CD4-positive, alpha-beta T cell (primary cell): ENCODE measurements at regions not wholly inside any gene's neighbourhood (a gene's known extent, or its start where the extent isn't known, plus 50 kb on each side); places are given as distances from the start of the nearest gene placed in this dataset.
"Not testable (repeated sequence)": the region's sequence is repeated elsewhere in the genome, so short reads cannot be mapped to it uniquely, and the experiment has no call there.

Source experiments
- ATAC-seq: fragments of 200-7000 bp; cut with Tn5 transposase; one replicate; pipeline ENCODE4 v1.10.0; 2022; ENCODE audit warnings: mild to moderate bottlenecking; ENCODE audit not compliant: poor library complexity
- CTCF ChIA-PET: fragments of 350-600 bp; sonication (Branson Sonifier 250); formaldehyde crosslinking; loops from one replicate; lab custom pipeline; 2021; ENCODE audit warnings: antibody characterized with exemption, inconsistent platforms; lab: Charles Lee
- POLR2A ChIA-PET: fragments of 350-600 bp; sonication (Branson Sonifier 250); formaldehyde crosslinking; loops from one replicate; lab custom pipeline; 2021; ENCODE audit warnings: antibody characterized with exemption, inconsistent platforms; lab: Charles Lee
- DNase-seq, 14 experiments: peaks; one replicate each; pipeline ENCODE4 v3.0.0-alpha.2; 2013 to 2020; ENCODE audit warnings: mixed read lengths in 2 of 14
- H3K27ac ChIP-seq, 2 donors: one replicate each; pipeline versions ENCODE4 v1.5.1 to v1.7.0; 2013; ENCODE audit warnings: low read length in 2 of 2, low read depth in 1 of 2, mild to moderate bottlenecking in 1 of 2
- H3K27me3 ChIP-seq, 2 experiments: 1 replicate in 1 of 2; 2 replicates in 1 of 2; pipeline versions ENCODE4 v1.6.1 to v1.7.0; 2013; ENCODE audit warnings: low read length in 2 of 2, control low read depth in 1 of 2, mild to moderate bottlenecking in 1 of 2, moderate library complexity in 1 of 2; ENCODE audit not compliant: insufficient read depth in 2 of 2, control insufficient read depth in 1 of 2
- H3K36me3 ChIP-seq: one replicate; pipeline ENCODE4 v1.6.1; 2013; ENCODE audit warnings: low read length, control low read depth; ENCODE audit not compliant: insufficient read depth
- H3K4me1 ChIP-seq: one replicate; pipeline ENCODE4 v1.6.1; 2013; ENCODE audit warnings: low read length, control low read depth; ENCODE audit not compliant: insufficient read depth
- H3K4me3 ChIP-seq: one replicate; pipeline ENCODE4 v1.5.1; 2013; ENCODE audit warnings: mild to moderate bottlenecking, low read length, moderate library complexity
- H3K9me3 ChIP-seq, 2 experiments: 1 replicate in 1 of 2; 2 replicates in 1 of 2; pipeline versions ENCODE4 v1.6.1 to v1.7.0; 2013; ENCODE audit warnings: low read length in 2 of 2, mild to moderate bottlenecking in 2 of 2, control low read depth in 1 of 2, moderate library complexity in 1 of 2; ENCODE audit not compliant: control insufficient read depth in 1 of 2, insufficient read depth in 1 of 2
- H3K27ac Mint-ChIP-seq: one replicate; pipeline ENCODE4 v1.8.0; 2020; ENCODE audit warnings: mixed read lengths
- H3K27me3 Mint-ChIP-seq: one replicate; pipeline ENCODE4 v1.8.0; 2021; ENCODE audit warnings: mixed read lengths
- H3K36me3 Mint-ChIP-seq: one replicate; pipeline ENCODE4 v1.8.0; 2021; ENCODE audit warnings: low read depth, mixed read lengths
- H3K4me1 Mint-ChIP-seq: one replicate; pipeline ENCODE4 v1.8.0; 2021; ENCODE audit warnings: low read depth, mixed read lengths
- H3K4me3 Mint-ChIP-seq: one replicate; pipeline ENCODE4 v1.8.0; 2020; ENCODE audit warnings: mild to moderate bottlenecking, mixed read lengths
- H3K9me3 Mint-ChIP-seq: one replicate; pipeline ENCODE4 v1.8.0; 2020; ENCODE audit warnings: mixed read lengths
- intact Hi-C, 2 experiments: fragments of 100-400 bp; cut with DNase I in 1 of 2; cut with micrococcal nuclease in 1 of 2; formaldehyde crosslinking; loops; one replicate each; pipeline versions ENCODE4 v1.15.1 to v1.9.0; 2023 to 2025; cut with DNase I, micrococcal nuclease

DNA sequence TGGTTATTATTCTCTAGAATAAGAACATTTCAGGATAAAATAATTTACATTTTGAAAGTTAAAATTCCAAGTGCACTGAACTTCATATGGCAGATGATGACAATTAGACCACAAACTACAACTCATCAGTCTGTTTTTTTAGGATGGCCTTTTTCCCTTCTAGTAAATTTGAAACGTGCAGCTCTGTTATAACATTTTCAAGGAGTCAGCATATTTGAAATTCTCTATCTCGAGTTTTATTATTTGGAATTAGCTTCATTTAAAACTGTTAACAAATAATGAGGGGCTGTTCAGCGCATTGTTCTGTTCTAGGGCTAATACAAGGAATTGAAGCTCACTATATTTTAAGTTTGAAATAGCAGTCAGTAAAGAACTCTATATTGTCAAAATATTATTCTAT, 176.9 kb downstream of the ZNF37A start:
- H3K36me3 ChIP-seq, H3K4me3 ChIP-seq, POLR2A ChIA-PET, H3K4me1 Mint-ChIP-seq, H3K27me3 Mint-ChIP-seq, ATAC-seq, H3K9me3 ChIP-seq, H3K36me3 Mint-ChIP-seq, CTCF ChIA-PET, H3K4me3 Mint-ChIP-seq, intact Hi-C loops, DNase-seq, H3K4me1 ChIP-seq, H3K27ac Mint-ChIP-seq, H3K27me3 ChIP-seq, H3K9me3 Mint-ChIP-seq, H3K27ac ChIP-seq: not testable (repeated sequence)

DNA sequence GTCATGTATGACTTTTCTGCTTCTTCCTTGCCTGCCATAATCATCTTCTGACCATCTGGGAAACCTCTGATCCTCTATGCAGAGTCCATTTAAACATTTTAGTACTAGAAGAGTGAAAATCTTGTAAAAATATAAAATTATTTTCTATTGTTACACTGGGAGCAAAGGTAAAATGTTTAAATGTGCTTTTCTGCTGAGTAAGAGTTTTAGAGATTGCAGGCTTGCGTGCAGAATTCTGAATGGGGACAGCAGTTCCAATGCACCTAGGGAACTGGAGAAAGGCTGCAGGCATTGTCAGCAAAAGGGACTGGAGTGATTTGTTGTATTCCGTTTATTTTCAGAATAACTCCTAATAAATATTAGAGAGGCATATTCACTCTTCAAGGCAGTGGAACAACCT, 180.7 kb downstream of the ZNF37A start:
- ATAC-seq, H3K36me3 Mint-ChIP-seq, CTCF ChIA-PET, H3K4me1 Mint-ChIP-seq, intact Hi-C loops, H3K9me3 Mint-ChIP-seq, H3K4me1 ChIP-seq, H3K4me3 Mint-ChIP-seq, H3K27ac Mint-ChIP-seq, H3K4me3 ChIP-seq, H3K27me3 ChIP-seq, H3K9me3 ChIP-seq, H3K27me3 Mint-ChIP-seq, DNase-seq, H3K27ac ChIP-seq, POLR2A ChIA-PET, H3K36me3 ChIP-seq: not testable (repeated sequence)

DNA sequence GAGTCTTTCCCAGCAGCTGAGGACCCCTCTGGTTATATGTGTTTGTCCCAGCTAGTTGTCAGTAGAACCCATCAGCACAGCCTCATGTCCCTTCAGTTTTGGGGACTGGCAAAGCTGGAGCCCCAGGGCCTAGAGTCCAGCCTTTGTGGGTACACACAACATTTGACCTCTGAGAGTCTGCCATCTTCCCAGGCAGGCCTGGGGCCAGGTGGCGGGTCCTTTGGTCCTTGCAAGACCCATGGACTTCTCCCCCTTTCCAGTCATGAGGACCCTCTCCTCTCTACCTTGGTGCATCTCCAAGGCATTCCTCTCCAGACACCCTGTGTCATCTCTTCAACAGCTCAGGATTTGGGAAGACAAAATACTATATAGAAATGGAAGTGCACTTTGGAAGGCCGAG, 198.4 kb downstream of the ZNF37A start:
- H3K9me3 Mint-ChIP-seq, H3K4me3 ChIP-seq, DNase-seq, H3K27me3 Mint-ChIP-seq, H3K27ac Mint-ChIP-seq, H3K9me3 ChIP-seq, H3K36me3 Mint-ChIP-seq, H3K27me3 ChIP-seq, H3K4me3 Mint-ChIP-seq, H3K27ac ChIP-seq, CTCF ChIA-PET, ATAC-seq, POLR2A ChIA-PET, H3K4me1 Mint-ChIP-seq, H3K4me1 ChIP-seq, intact Hi-C loops, H3K36me3 ChIP-seq: not testable (repeated sequence)

GRCh38 chr10:38310111-38310510, 216.0 kb downstream of the ZNF37A start:
- H3K9me3 ChIP-seq, H3K27me3 Mint-ChIP-seq, DNase-seq, H3K4me3 Mint-ChIP-seq, CTCF ChIA-PET, ATAC-seq, H3K4me1 ChIP-seq, H3K9me3 Mint-ChIP-seq, H3K36me3 Mint-ChIP-seq, H3K27me3 ChIP-seq, H3K4me1 Mint-ChIP-seq, intact Hi-C loops, H3K36me3 ChIP-seq, H3K4me3 ChIP-seq, POLR2A ChIA-PET, H3K27ac Mint-ChIP-seq, H3K27ac ChIP-seq: not testable (repeated sequence)

DNA sequence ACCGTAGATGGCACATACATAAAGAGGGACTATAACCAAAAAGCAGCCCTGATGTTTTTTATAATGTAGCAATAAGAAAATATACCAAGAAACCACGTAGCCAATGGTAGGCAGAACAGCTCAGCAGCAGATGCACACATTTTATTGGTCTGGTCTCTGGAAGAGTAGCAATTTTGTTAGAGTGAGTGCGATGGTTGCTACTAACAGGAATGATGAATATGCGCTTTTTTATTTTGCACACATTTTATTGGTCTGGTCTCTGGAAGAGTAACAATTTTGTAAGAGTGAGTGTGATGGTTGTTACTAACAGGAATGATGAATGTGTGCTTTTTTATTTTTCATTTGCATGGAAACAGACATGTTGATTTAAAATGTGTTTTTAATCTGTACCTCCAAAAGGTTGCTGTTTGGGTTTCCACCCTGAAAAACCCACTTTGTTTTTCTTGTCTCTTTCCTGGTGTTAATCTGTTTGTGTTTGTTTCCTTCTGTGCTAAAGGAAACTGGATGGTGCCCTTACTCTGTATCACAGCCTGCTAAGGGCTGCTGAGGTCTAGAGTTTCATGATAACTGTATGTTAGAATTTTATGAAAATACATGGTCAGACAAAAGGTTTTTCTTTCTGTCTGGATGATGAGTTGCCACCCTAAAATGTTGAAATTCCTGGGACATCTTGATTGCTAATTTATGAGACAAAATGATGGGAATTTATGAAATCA, 221.1 kb downstream of the ZNF37A start:
- POLR2A ChIA-PET, H3K4me1 ChIP-seq, H3K27me3 ChIP-seq, DNase-seq, H3K27me3 Mint-ChIP-seq, H3K27ac Mint-ChIP-seq, H3K36me3 Mint-ChIP-seq, intact Hi-C loops, H3K4me1 Mint-ChIP-seq, H3K36me3 ChIP-seq, H3K9me3 Mint-ChIP-seq, CTCF ChIA-PET, H3K4me3 ChIP-seq, H3K4me3 Mint-ChIP-seq, ATAC-seq, H3K9me3 ChIP-seq, H3K27ac ChIP-seq: not testable (repeated sequence)

DNA sequence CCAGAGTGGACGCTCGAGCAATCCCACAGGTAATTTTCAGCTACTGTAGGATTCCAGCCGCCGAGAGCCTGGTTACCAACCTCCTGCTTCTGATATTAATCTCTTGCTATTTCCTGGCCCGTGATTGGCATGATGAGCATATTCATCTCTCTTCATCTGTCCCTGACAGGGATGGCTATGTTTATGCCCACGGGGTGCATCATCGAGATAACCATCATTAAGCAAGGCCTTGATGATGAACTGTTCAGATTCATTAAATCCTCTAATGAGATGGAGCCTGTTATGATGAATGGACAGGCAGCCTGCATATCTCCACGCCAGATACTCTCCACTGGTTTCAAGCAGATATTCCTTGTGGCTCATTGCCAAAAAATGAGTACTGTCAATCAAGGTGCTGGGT, 227.3 kb downstream of the ZNF37A start:
- H3K27ac ChIP-seq, H3K4me3 ChIP-seq, H3K36me3 Mint-ChIP-seq, H3K36me3 ChIP-seq, H3K4me1 Mint-ChIP-seq, ATAC-seq, H3K27me3 ChIP-seq, H3K9me3 ChIP-seq, H3K4me3 Mint-ChIP-seq, H3K27me3 Mint-ChIP-seq, H3K27ac Mint-ChIP-seq, H3K4me1 ChIP-seq, intact Hi-C loops, DNase-seq, CTCF ChIA-PET, POLR2A ChIA-PET, H3K9me3 Mint-ChIP-seq: not testable (repeated sequence)

GRCh38 chr10:38330306-38330705, 236.2 kb downstream of the ZNF37A start:
- H3K4me3 ChIP-seq, H3K27me3 Mint-ChIP-seq, H3K9me3 Mint-ChIP-seq, H3K4me1 Mint-ChIP-seq, H3K27ac Mint-ChIP-seq, POLR2A ChIA-PET, CTCF ChIA-PET, H3K27me3 ChIP-seq, H3K4me1 ChIP-seq, H3K4me3 Mint-ChIP-seq, H3K36me3 ChIP-seq, DNase-seq, intact Hi-C loops, H3K36me3 Mint-ChIP-seq, ATAC-seq, H3K9me3 ChIP-seq, H3K27ac ChIP-seq: not testable (repeated sequence)
